NCI-H2227 (cell line): ENCODE measurements at regions not wholly inside any gene's neighbourhood (a gene's known extent, or its start where the extent isn't known, plus 50 kb on each side); places are given as distances from the start of the nearest gene placed in this dataset.
A peak's percentile ranks its signal among the peaks of the same experiment; 100 is the strongest.

Source experiments
- DNase-seq: peaks from one replicate; lab custom pipeline; 2025; ENCODE audit not compliant: unreplicated experiment; lab: John Stamatoyannopoulos, UW

GRCh38 chr1:88111816-88112215 is 572.3 kb upstream of the PKN2 start:
- no peak for DNase-seq

DNA sequence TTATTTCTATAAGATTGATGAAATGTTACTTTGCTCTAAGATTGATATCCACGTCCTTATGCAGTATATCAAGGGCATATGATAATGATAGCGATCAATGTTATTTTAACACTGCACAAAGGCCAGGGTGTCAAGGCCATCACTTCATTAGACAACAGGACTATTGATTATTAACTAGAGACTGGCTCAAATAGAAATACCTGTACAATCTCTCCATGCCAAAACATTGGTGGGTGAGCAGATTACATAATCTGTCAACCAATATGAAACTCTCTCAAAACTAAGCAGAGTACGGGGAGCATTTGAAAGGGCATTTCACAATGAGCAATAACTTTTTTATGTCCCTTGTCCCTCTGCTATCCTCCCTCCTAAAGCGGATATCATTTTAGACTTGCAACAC is 566.5 kb upstream of the PKN2 start:
- DNase-seq = no peak

DNA sequence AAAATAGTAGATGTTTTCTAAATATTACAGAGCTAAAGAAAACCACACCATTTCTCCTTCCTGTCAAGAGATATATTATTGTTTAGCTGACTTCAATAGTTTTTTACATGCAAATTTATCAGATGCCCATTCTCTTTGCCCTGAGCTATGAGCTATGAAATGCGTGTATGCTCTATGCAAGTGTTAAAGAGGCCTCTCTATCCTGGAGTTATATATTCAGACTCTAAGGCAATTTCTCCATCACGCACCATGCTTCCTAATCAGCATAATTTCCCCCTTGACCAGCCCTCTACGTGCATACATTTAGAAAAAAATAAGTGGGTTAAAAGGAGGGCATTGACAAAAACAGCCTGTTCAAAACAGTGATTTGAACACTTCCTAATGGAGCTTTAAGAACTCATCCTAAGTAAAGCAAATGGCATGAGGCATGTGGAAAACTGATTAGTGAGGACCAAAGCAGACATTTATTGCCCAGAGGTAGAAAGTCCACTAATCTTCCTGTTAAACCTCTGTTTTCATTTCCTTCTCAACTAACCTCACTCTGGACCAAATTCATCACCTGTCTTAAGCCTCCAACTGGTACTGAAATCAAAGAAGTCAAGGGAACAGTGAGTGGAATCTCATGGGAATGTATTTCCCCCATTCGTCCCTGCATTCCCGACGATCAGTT is 565.8 kb upstream of the PKN2 start:
- no peak for DNase-seq

GRCh38 chr1:88124614-88125013 is 559.5 kb upstream of the PKN2 start:
- DNase-seq = no peak

DNA sequence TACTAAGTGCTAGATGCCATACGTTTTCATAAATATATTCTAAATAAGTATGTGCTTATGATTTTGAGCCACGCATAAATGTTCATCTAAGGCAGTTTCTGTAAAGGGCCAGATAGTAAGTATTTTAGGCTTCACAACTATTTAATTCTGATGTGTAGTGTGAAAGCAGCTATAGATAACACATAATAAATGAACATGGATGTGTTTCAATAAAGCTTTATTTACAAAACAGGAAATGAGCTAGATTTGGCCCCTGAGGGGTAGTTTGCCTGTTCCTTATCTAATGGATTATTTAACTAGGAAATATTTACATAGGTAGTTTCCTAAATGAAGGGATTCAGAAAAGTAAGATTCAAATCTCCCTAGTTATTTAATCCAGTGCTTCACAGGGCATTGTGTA is 557.6 kb upstream of the PKN2 start:
- DNase-seq = no peak

DNA sequence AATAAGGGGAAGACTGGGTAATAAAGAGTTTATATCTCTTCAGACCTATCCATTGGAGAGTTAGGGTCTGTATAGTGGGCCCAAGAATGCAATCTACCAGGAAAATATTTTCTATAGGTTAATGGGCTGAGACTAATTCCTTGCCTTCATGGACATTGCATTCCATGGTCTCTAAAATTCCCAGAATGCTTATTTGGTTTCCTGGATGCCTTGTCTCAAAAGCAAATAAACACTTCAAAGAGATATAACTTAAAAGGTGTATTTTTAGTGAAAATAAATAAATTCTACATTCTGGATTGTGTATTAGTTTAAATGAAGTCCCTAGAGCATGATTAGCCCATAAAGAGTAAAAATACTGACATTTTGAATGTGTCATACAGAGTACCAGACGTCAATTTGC is 550.1 kb upstream of the PKN2 start:
- DNase-seq = no peak

GRCh38 chr1:88134983-88135921 is 548.8 kb upstream of the PKN2 start:
- DNase-seq = no peak

- DNase-seq = no peak
Observed at GRCh38 chr1:88139633-88140032, 544.4 kb upstream of the PKN2 start.

GRCh38 chr1:88140325-88140724 is 543.7 kb upstream of the PKN2 start:
- no peak for DNase-seq

- no peak for DNase-seq
Observed at GRCh38 chr1:88141499-88142074, 542.5 kb upstream of the PKN2 start.

GRCh38 chr1:88145752-88146151 is 538.3 kb upstream of the PKN2 start:
- DNase-seq = no peak

- no peak for DNase-seq
Observed at GRCh38 chr1:88149686-88150085, 534.4 kb upstream of the PKN2 start.

DNA sequence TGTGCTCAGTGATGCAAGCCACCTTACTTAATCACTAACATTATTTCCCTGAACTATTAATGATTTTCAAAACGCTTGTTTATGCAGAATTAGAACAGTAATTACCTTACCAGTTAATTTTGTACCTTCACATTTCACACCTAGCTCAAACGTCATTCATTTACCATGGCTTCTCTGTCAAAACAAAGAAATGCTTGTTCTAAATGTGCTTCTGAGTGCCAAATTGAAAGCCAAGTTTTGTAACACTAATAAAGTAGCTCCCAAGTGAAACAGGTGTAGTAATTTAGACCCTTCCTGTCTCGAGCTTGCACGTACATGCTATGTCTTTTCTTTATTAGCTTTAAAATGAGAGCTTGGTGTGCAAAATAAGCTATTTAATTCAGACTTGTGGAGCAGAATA is 533.7 kb upstream of the PKN2 start:
- DNase-seq = no peak

- no peak for DNase-seq
Observed at GRCh38 chr1:88163187-88163586, 520.9 kb upstream of the PKN2 start.

DNA sequence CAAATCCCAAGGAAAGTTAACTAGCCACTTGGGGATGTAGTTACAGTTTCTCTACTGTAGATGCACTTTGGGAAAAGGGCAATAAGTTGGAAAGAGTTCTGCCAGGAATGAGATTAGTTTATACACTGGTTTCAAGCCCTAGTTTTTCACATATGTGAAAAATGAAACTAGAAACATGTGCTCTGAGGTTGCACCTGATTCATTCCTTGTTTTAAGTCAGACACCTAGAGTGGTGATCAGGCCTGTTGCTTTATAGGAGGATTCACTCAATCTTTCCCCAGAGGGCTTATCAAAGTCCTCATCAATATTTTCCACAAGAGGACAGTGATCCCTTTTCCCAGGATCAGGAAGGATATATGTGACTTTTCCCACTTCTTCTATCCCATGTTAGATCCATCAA is 515.9 kb upstream of the PKN2 start:
- no peak for DNase-seq

GRCh38 chr1:88169139-88169538 is 514.9 kb upstream of the PKN2 start:
- DNase-seq = no peak

DNA sequence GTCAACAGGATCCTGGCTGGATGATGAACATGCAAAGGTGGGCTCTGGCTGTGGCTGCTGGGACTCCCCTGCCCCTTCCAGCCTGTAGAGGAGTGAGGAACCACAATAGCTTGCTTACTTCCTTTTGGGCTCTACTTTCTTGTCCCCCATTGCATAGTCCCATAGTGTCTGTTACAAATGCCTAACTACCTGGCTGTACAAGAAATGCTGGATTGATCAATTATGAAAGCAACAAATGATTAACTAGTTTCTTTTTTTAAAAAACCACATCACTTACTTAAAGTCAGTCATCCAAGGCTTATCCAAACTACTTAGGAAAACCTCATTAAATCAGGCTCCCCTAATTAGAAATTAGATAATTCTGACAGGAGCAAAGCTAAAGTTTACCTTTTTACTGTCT is 514.1 kb upstream of the PKN2 start:
- DNase-seq = no peak

GRCh38 chr1:88175120-88175630 is 508.9 kb upstream of the PKN2 start:
- no peak for DNase-seq

DNA sequence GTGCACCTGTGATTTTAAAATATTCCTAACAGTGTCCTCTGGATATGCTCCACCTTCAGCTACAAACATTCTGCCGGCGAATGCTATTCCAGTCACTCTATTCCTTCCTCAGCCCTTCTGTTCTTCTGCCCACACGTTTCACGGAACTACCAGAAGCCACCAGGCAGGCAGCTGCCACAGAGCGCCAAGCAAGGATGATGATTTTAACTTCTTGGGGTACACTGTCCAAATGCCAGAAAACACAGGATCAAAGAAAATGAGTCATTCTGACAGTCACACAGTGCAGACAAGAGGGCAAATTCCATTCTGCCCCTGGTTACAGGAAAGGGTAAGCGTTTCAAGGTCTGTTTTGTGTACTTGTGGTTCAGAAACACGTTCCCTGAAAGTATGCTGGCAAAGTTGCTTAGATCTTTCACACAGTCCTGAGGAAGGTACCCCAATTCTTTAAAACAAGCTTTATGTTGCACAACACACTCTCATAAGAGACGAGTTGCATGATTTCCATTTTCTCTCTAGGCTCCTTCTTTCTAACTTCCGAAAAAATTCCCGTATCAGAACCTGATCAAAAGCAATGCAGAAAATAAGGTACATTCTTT is 508.3 kb upstream of the PKN2 start:
- no peak for DNase-seq

DNA sequence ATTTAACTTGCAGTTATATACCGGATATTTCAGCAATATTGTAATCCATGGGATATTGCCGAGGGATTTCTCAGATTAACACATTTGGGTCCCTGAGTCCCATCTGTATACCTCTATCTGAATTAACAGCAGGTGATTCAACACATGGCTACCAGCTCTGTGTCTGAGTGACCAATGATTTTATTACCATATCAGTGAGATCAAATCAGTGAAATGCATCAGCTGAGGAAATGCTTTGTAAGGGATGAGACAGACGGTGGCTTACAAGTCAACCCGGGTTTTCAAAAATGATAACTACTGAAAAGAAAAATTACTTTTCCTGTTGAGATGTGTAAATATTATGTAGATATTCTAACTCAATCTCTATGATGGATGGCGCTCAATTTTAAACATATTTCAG is 504.1 kb upstream of the PKN2 start:
- no peak for DNase-seq

GRCh38 chr1:88180449-88181108 is 503.5 kb upstream of the PKN2 start:
- DNase-seq = peak; percentile 54
